BE2C (cell line): ENCODE measurements at regions not wholly inside any gene's neighbourhood (a gene's known extent, or its start where the extent isn't known, plus 50 kb on each side); places are given as distances from the start of the nearest gene placed in this dataset.
"Not testable (repeated sequence)": the region's sequence is repeated elsewhere in the genome, so short reads cannot be mapped to it uniquely, and the experiment has no call there.

Experiments
- DNase-seq: peaks from one replicate; pipeline ENCODE4 v3.0.0-alpha.2; 2020
- H3K27me3 ChIP-seq: fragments of 250-450 bp; sonication (Bioruptor Pico); 2 replicates; pipeline ENCODE4 v1.5.1; 2020; ENCODE audit warnings: mild to moderate bottlenecking
- H3K36me3 ChIP-seq: fragments of 250-450 bp; sonication (Bioruptor Pico); 2 replicates; pipeline ENCODE4 v1.5.1; 2020; ENCODE audit warnings: mild to moderate bottlenecking
- H3K4me1 ChIP-seq: fragments of 250-450 bp; sonication (Bioruptor Pico); 2 replicates; pipeline ENCODE4 v1.5.1; 2020
- H3K4me3 ChIP-seq: 2 replicates; pipeline ENCODE4 v1.5.1; 2011; ENCODE audit warnings: low read depth, low read length
- H3K9me3 ChIP-seq: fragments of 250-450 bp; sonication (Bioruptor Pico); 2 replicates; pipeline ENCODE4 v1.5.1; 2020
- CTCF ChIP-seq: IDR thresholded peaks from 2 replicates; pipeline ENCODE4 v1.5.1; 2012; ENCODE audit warnings: mild to moderate bottlenecking, low read depth, low read length

GRCh38 chr6:78709021-78709420 is 158.3 kb upstream of the IRAK1BP1 start:
- H3K36me3 ChIP-seq = no peaks in the 10 kb centered on the region
- H3K4me1 ChIP-seq = no peaks in the 10 kb centered on the region
- no peak overlapping the region for H3K4me3 ChIP-seq
- TF ChIP-seq CTCF = no peak
- no peak for DNase-seq
- H3K9me3 ChIP-seq = no peaks in the 10 kb centered on the region
- H3K27me3 ChIP-seq = no peaks in the 10 kb centered on the region

- no peak for DNase-seq
- TF ChIP-seq CTCF = no peak
These were observed 153.8 kb upstream of the IRAK1BP1 start for GRCh38 chr6:78713564-78713963.

GRCh38 chr6:78744144-78744543 is 123.2 kb upstream of the IRAK1BP1 start:
- Histone ChIP-seq H3K9me3 (no peaks in the 10 kb centered on the region; the same call in 1 of the 2 replicates), H3K36me3 (no peaks in the 10 kb centered on the region), H3K4me3 (no peak overlapping the region), H3K27me3 (no peaks in the 10 kb centered on the region), H3K4me1 (no peaks in the 10 kb centered on the region)
- TF ChIP-seq CTCF = no peak
- DNase-seq = no peak

More at GRCh38 chr6:78713564-78713963, 153.8 kb upstream of the IRAK1BP1 start:
- Histone ChIP-seq H3K27me3 (no peaks in the 10 kb centered on the region), H3K36me3 (no peaks in the 10 kb centered on the region), H3K4me1 (no peaks in the 10 kb centered on the region), H3K9me3 (no peaks in the 10 kb centered on the region), H3K4me3 (no peak overlapping the region)

DNA sequence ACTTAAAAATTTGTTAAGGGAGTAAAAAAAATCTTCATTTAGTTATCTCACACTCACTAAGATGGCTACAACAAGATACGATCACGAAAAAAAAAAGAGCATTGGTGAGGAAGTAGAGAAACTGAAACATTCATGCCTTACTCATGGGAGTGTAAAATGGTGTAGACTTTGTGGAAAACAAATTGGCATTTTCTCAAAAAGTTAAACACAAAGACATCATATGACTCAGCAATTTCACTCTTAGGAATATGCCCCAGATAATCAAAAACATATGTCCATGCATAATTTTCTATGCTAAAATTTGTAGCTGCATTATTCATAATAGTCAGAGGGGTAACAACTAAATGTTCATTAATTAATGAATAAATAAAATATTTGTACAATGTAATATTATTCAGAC is 120.9 kb upstream of the IRAK1BP1 start:
- Histone ChIP-seq H3K4me3 (no peak overlapping the region), H3K27me3 (no peaks in the 10 kb centered on the region), H3K36me3 (no peaks in the 10 kb centered on the region), H3K9me3 (no peaks in the 10 kb centered on the region; the same call in 1 of the 2 replicates), H3K4me1 (no peaks in the 10 kb centered on the region)
- no peak for DNase-seq
- no peak for TF ChIP-seq CTCF

DNA sequence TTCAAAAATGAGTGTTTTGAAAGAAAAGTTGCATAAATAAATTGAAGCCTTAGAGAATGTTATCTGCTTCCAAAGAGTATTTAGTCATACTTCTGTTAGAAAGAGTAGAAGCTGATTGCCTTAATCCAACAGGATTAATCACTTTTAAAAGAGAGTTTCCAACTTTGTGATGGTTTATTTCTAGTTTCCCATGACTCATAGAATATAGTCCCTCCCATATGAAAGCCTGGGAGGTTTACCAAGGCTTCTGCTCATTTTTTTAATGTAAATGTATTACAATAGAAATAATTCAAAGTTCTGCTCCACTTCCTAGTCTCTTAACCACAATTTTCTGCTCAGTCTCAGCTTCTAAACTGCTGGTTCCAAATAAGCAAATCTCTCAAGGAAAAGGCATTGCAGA is 118.0 kb upstream of the IRAK1BP1 start:
- no peaks in the 10 kb centered on the region for H3K27me3 ChIP-seq
- H3K4me3 ChIP-seq = no peak overlapping the region
- no peak for DNase-seq
- TF ChIP-seq CTCF = no peak
- no peaks in the 10 kb centered on the region; the same call in 1 of the 2 replicates for H3K9me3 ChIP-seq
- no peaks in the 10 kb centered on the region for H3K4me1 ChIP-seq
- no peaks in the 10 kb centered on the region for H3K36me3 ChIP-seq

DNA sequence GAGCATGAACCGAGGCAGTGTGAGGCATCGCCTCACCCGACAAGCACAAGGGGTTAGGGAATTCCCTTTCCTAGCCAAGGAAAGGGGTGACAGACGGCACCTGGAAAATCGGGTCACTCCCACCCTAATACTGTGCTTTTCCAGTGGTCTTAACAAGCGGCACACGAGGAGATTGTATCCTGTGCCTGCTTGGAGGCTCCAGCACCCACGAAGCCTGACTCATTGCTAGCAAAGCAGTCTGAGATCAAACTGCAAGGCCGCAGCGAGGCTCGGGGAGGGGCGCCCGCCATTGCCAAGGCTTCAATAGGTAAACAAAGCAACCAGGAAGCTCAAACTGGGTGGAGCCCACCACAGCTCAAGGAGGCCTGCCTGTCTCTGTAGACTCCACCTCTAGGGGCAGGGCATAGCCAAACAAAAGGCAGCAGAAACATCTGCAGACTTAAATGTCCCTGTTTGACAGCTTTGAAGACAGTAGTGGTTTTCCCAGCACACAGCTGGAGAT is 109.0 kb upstream of the IRAK1BP1 start:
- not testable (repeated sequence) for H3K4me1 ChIP-seq, H3K36me3 ChIP-seq, H3K4me3 ChIP-seq, H3K27me3 ChIP-seq, H3K9me3 ChIP-seq, DNase-seq

GRCh38 chr6:78768271-78768670 is 99.1 kb upstream of the IRAK1BP1 start:
- H3K4me1 ChIP-seq = no peaks in the 10 kb centered on the region
- no peaks in the 10 kb centered on the region for H3K36me3 ChIP-seq
- DNase-seq = no peak
- no peaks in the 10 kb centered on the region for H3K27me3 ChIP-seq
- no peaks in the 10 kb centered on the region for H3K9me3 ChIP-seq
- no peak for TF ChIP-seq CTCF
- no peak overlapping the region for H3K4me3 ChIP-seq
